ENCODE measurements at regions not wholly inside any gene's neighbourhood (a gene's known extent, or its start where the extent isn't known, plus 50 kb on each side); places are given as distances from the start of the nearest gene placed in this dataset.
"Not testable (repeated sequence)": the region's sequence is repeated elsewhere in the genome, so short reads cannot be mapped to it uniquely, and the experiment has no call there.

DNA sequence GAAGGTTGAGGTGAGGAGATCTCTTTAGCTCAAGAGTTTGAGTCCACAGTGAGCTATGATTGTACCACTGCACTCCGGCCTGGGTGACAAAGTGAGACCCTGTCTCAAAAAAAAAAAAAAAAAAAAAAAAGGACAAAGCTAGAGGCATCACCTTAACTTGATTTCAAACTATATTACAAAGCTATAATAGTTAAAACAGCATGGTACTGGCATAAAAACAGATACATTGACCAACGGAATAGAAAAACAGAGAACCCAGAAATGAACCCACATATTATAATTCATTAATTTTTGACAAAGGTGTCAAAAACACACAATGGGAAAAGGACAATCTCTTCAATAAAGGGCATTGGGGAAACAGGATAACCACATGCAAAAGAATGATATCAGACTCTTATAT lies 50.8 kb upstream of the MBOAT1 start:
- no peak for DNase-seq

DNA sequence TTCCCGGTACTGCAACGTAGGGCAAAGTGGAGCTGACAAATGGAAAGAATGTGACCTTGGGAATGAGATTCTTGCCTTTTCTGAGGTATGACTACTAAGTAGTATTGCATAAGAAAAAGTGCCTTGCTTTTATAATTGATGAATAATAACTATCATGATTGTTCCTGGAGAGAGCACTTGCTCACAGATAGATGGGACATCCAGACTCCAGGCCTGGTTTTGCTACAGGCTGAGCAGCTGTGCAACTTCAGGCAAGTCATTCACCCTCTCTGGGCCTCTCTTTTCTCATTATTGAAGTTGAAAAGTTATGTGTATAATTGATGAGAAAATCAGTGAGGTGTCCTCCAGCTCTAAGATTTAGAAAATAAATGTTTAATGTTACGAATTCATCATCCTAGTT lies 53.6 kb upstream of the MBOAT1 start:
- no peak for DNase-seq

DNA sequence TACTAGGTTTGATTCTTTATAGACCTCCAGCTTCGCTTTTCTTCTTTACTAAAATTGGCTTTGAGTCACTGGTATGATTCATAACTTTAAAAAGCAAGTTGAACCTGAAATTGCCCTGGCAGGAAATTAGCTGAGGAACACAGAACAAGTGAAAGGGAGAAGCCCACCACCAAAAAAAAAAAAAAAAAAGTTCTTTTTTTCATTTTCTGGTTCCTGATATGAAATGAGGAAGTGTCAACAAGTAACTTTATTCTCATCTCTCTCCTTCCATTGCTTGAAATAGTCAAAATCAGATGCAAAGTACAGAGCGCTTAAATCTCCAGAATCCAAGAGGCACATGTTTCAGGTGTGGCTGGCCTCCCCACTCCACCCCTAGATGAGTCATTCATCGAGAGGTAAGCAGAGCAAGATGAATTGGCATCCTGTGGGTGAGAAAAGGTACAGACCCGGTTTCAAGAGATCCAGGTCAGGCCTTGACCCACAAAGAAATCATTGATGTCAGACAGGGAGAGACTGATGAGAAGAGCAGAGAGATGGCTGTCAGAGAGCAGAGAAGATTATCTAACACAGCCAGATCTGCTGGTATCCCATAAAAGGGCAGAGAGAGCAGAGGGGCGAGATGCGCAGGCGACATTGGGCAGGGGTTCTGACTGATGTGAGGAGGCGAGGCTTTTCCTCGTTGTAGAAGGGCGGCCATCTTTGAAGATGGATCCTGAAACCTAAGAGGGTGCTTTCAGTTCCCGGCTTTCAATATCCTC lies 54.8 kb upstream of the MBOAT1 start:
- no peak for DNase-seq

DNA sequence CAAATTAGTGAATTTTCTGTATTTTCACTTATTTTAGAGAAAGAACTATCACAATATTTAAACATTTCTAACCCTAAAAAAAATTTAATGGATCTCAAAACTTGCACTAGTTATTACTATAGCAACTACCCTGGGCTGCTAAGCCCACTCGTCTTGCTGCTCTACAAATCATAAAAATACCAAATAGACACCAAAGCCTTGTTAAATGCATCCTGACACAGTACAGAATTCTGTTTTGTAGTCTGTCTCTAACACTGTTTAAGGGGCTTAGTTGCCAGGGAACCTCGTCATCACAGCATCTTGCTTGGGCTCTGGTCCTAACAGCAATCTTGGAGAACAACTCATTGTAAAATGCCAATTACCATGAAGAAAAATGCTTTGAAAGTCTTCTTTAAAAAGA lies 56.9 kb upstream of the MBOAT1 start:
- no peak for DNase-seq

DNA sequence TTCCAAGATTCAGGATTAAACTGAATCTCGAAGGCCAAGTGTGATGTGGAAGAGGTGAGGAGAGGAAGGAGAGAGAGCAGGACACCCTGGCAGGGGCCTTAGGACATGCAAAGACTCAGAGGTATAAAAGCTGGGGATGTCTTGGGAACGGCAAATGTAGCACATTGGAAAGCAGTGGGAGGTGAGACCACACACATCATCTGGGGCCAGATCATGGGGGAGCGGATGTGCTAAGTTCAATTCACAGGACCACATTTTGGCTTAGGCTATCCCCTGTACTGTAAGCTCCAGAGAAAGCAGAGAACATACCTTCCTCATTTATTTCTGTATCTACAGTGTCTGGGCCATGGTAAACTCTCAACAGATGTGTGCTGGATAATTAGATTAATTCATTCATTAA lies 59.5 kb upstream of the MBOAT1 start:
- DNase-seq = no peak

DNA sequence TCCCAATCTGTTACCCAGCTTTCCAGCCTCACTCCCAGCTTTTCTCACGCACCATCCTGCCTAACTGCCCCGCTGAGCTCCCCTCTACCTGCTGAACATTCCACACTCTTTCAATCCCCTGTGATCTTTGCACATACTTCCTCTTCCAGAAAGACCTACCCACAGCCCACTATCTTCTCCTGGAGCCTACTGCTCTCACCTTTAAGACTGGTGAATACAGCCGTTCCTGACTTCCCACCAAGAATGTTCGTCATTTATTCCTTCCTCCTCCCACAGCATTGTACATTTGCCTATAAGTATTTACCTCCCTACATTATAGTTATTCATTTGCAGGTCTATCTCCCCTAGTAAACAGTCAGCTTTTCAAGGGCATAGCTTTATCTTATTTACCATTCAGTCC lies 61.9 kb upstream of the MBOAT1 start:
- no peak for DNase-seq

DNA sequence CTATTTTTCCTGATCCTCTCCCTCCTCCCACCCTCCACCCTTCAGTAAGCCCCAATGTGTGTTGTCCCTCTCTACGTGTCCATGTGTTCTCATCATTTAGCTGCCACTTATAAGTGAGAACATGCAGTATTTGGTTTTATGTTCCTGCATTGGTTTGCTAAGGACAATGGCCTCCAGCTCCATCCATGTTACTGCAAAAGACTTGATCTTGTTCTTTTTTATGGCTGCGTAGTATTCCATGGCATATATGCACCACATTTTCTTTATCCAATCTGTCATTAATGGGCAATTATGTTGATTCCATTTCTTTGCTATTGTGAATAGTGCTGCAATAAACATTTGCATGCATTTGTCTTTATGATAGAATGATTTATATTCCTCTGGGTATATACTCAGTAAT lies 63.6 kb upstream of the MBOAT1 start:
- DNase-seq = not testable (repeated sequence)

DNA sequence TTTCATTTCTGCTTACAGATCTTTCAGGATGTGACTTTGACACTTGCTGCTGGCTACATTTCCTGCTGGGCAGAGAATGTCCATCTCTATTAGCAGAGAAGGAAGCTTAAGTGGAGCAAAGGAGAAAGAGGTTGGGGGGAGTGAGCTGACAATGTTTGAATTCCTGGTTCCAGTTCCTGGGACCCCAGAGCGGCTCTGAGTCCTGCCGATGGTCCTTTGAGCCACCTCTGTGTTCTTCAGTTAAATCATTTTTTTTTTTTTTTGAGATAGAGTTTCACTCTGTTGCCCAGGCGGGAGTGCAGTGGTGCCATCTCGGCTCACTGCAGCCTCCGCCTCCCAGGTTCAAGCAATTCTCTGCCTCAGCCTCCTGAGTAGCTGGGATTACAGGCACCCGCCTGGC lies 65.5 kb upstream of the MBOAT1 start:
- not testable (repeated sequence) for DNase-seq

DNA sequence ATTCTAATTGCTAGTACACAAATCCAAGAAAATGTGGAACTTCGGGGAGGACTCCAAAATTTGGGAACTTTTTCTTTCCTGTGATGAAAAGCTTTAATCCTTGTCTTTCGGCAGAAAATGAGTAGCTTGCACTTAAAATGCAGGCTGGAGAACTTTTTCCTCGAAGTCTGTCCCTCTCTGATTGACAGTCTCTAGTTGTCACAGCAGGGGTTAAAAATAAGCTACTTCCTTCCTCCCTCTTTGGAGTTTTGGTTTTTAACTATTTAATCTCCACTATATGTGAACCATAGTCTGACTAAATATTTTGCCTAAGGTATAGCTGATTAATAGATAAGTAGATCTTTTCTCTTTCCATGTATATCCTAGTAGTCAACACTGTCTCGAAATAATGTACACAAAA lies 66.8 kb upstream of the MBOAT1 start:
- DNase-seq = no peak

DNA sequence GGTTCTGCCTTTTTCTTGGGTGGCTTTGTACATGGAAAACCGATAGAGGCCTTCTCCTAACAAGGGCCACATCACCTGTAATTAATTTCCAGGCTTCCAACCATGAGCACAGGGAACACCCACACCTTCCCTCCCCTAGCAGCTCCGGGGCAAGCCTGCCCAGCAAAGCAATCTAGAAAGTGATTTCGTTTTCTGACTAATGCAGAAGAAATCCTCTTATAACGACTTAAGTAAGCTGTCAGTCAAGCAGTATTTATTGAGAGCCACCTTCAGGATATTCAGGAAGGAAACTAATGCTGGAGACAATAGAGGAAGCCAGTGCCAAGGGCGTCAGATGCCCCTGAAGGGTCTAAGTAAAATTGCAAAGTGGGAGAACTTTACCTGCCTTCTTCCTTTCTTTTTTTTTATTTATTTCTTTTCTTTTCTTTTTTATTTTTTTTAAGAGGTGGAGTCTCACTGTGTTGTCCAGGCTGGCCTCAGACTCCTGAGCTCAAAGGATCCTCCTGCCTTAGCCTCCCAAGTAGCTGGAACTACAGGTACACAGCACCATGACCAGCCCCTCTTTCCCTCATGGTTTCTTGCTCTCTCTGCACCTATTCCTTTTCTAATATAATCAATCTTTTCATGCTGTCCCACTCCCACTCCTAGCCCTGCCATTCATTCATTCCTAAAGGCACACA lies 67.5 kb upstream of the MBOAT1 start:
- DNase-seq = no peak

DNA sequence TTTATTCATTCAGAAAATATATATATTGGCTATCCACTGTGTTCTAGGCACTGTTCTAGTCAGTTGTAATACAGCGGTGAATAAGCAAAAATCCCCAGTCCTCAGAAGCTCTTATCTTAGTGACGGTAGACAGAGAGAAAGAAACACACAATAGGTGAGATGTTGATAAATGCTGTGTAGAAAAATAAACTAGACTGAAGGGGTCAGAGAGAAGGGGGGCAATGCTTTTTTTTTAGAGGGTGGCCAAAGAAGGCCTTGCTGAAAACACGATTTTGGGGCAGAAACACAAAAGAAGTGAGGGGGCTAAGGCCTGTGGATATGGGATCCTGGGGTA lies 68.0 kb upstream of the MBOAT1 start:
- no peak for DNase-seq

DNA sequence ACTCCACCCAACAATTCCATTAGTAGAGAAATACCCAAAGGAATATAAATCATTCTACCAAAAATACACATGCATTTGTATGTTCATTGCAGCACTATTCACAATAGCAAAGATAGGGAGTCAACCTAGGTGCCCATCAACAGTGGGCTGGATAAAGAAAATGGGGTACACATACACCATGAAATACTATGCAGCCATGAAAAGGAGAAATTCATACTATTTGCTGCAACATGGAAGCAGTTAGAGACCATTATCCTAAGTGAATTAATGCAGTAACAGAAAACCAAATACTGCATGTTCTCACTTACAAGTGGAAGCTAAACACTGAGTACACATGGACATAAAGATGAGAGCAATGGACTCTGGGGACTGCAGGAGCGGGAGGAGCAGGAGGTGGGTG lies 72.4 kb upstream of the MBOAT1 start:
- no peak for DNase-seq

DNA sequence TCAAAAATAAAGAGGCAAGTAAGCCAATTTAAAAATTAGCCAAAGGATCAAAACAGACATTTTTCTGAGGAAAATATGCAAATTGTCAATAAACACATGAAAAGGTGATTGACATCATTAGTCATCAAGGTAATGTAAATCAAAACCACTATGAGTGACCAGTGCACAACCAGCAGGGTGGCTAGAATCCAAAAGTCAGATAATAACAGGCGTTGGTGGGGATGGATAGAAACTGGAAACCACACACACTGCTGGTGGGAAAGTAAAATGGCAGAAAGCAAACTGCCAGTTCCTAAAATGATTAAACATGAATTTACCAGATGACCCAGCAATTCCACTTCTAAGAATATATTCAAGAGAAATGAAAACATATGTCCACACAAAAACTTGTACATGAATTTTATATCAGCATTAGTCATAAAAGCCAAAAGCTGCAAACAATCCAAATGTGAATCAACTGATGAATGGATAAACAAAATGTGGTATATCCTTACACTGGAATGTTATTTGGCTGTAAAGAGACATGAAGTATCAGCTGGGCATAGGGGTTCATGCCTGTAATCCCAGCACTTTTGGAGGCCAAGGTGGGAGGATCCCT lies 74.8 kb upstream of the MBOAT1 start:
- DNase-seq = no peak

DNA sequence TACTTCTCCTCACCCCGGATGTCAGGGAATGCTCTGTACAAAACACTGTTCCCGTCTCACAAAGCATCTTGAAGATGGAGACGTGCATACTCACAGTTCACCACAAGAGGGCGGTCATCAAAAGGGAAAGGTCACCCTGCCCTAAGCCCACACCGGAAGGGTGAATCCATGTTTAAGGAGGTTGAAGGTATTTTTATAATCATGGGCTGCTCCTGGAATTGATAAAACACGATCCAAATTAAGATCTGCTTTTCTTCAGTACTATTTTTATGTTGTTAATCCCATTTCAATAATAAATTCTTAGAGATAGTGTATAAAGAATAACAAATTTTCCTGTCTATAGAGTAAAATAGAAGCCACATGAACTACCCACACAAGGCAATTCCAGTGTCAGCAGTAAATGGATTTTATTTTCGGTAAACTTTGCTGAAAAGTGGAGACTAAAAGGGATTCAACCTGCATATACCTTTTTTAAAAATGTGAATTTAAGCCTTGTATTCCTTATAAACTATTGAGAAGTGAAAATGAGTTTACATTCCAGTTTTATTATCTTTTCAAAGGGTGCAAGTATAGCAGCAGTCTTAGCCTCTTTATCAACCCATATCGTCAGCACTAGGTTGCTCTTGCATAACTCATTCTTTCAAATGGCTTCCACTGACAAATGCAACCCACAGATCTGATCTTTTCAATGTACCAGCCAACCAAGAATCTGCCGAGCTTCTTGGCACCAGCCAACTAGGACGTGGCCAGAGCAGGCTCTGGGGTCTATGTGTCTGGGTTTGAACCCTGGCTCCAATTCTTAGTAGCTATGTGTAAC lies 79.7 kb upstream of the MBOAT1 start:
- DNase-seq = peak; percentile 64

DNA sequence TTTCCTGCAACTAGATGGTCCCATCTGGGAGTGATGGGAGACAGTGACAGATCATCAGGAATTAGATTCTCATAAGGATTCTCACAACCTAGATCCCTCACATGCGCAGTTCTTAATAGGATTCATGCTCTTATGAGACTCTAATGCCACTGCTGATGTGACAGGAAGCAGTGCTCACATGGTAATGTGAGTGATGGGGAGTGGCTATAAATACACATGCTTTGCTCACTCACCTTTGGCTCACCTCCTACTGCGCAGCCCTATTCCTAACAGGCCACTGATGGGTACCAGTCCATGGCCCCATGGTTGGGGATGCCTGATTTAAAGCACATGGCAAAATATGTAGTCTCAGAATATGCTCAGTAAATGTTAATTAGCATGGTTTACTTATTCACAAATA lies 80.6 kb upstream of the MBOAT1 start:
- no peak for DNase-seq

DNA sequence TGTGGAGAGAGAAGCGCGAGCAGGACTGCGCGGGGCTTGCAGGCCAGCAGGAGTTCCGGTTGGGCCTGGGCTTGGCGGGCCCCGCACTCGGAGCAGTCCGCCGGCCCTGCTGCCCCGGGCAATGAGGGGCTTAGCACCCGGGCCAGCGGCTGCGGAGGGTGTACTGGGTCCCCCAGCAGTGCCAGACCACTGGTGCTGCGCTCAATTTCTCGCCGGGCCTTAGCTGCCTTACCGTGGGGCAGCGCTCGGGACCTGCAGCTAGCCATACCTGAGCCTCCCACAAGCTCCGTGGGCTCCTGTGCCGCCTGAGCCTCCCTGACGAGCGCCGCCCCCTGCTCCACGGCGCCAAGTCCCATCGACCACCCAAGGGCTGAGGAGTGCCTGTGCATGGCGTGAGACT lies 89.0 kb upstream of the MBOAT1 start:
- no peak for DNase-seq

DNA sequence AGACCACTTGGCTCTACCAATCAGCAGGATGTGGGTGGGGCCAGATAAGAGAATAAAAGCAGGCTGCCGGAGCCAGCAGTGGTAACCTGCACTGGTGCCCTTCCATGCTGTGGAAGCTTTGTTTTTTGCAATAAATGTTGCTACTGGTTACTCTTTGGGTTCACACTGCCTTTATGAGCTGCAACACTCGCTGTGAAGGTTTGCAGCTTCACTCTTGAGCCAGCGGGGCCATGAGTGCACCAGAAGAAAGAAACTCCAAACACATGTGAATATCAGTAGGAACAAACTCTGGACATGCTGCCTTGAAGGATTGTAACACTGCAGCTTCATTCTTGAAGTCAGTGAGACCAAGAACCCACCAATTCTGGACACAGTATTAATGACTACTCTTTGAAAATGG lies 89.9 kb upstream of the MBOAT1 start:
- DNase-seq = no peak

DNA sequence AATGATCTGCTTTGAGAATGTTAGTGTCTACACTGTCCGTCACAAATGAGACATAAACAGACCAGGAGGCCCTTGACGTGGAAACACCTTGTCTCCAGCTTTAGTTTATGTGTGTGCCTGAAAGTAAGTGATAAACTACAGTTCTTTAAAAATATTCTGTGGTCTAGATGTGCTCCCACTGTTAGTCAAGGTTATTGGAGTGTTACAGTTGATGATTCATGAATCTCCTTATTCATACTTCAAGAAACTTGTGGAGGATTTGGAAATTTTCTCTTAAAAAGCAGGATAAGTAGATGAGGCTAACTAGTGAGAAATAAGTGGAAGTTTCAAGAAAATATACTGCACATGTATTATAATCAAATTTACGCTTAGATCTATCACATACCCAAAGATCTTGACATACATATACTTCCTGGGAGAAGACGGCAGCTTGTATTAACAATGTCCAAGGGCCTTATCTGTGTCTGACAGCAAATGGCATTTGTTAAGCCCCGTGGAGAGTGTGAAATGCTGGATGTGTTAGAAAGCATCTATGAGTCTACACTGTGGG lies 90.5 kb upstream of the MBOAT1 start:
- no peak for DNase-seq

DNA sequence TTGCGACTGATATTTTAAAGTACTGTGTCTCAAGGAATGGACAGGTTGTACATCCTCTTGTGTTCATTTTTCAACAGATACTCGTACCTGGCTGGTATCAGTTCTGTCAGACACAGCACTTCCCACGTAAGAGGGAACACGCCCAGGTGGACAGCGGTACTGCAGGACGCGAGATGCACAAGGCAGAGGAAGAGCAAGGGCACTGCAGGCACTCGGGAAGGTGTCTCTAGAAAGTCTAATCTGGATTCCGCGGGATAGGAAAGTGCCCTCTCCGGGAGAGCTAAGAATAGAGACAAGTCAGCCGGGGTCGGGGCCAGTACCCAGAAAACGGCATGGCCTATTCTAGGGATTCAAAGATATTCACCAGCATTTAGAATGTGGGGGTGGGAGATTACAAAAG lies 94.2 kb upstream of the MBOAT1 start:
- DNase-seq = no peak

DNA sequence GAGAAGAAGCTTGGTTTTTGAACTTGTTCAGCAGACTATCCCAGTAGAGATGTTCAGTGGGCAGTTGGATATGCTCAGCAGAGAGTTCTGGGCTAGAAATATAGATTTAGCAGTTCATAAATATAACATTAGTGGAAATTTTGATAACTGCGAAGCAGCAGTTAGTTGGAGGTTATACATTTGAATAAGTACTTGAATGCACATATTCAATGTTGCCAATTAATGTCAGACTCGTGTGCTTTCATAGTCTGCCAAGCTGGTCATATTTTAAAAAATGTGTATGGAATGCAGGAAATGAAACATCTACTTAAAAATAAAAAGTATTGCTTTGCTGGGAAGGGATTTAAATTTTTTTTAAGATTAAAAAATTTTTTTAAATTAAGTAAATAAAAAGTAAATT lies 92.5 kb upstream of the E2F3 start:
- DNase-seq = no peak

DNA sequence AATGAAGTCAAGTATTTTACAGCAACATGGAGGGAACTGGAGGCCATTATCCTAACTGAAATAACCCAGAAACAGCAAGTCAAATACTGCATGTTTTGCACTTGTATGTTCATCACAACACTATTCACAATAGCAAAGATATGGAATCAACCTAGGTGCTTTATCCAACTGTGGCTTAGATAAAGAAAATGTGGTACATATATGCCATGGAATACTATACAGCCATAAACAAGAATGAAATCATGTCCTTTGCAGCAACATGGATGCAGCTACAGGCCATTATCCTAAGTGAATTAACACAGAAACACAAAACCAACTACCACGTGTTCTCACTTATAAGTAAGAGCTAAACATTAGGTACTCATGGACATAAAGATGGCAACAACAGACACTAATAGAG lies 91.5 kb upstream of the E2F3 start:
- DNase-seq = no peak

DNA sequence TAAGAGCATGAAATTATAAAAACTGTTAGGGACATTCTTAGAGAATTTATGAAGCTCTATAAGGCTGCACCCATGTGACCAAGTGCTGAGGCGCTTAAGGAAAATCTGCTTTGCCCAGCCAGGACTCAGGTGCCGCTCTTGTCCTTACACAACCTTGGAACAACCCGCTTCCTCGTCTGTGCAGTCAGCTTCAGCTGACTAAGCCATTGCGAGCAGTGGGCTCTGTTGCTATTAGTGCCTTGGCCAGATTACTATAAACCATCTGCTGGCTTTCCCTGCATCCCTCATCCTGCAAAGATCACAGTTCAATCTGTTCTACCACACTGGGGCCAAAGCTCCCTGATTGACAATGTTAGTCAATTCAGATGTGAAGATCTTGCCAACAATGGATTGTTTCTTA lies 89.1 kb upstream of the E2F3 start:
- DNase-seq = no peak

DNA sequence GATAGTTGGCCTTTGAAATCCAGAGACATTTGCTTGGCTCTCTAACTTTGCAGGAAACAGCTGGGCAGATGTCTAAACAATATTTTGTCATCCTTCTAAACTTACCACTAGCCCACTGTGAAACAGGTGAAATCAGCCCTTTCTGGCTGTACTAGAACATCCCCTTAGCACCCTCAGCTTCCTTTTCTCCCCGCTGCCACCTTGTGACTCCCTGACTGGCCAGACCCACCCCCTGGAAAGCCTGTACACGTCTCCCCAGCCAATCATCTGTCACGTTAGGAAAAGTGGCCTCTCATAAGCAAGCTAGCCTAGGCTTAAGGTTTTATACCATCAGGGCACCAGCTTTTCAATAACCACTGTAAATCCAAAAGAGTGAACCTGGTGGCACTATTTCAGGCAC lies 88.6 kb upstream of the E2F3 start:
- DNase-seq = no peak
